ENCODE measurements at regions not wholly inside any gene's neighbourhood (a gene's known extent, or its start where the extent isn't known, plus 50 kb on each side); places are given as distances from the start of the nearest gene placed in this dataset.

DNA sequence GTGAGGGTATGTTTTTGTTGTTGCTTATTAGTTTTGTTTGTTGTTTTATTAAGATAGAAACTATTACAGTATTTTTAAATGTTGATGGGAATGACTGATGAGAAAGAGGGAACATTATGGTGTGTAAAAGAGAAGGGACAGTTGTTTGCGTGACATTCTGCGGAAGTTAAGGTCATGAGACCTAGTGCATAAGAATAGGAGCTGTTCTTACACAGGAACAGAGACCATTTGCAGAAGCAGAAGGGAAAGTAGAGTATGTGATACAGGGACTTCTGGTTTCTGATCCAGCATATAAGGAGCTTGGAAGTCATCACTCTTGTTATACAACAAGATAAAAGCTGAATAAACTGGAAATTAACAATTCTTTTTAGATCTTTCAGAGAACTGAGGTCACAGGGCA, 299.2 kb upstream of the API5 start:
- TF ChIP-seq, protein P1, sequence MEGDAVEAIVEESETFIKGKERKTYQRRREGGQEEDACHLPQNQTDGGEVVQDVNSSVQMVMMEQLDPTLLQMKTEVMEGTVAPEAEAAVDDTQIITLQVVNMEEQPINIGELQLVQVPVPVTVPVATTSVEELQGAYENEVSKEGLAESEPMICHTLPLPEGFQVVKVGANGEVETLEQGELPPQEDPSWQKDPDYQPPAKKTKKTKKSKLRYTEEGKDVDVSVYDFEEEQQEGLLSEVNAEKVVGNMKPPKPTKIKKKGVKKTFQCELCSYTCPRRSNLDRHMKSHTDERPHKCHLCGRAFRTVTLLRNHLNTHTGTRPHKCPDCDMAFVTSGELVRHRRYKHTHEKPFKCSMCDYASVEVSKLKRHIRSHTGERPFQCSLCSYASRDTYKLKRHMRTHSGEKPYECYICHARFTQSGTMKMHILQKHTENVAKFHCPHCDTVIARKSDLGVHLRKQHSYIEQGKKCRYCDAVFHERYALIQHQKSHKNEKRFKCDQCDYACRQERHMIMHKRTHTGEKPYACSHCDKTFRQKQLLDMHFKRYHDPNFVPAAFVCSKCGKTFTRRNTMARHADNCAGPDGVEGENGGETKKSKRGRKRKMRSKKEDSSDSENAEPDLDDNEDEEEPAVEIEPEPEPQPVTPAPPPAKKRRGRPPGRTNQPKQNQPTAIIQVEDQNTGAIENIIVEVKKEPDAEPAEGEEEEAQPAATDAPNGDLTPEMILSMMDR (IDR thresholded peaks at IDR 0.05): no peak
- TF ChIP-seq POLR2A (IDR thresholded peaks at IDR 0.05): no peak

Data from esophagus squamous epithelium (tissue), 4 donors.